IMR-90 (cell line): ENCODE measurements at regions not wholly inside any gene's neighbourhood (a gene's known extent, or its start where the extent isn't known, plus 50 kb on each side); places are given as distances from the start of the nearest gene placed in this dataset.

Experiments used
- ATAC-seq: fragments of 200-7000 bp; cut with Tn5 transposase; 2 replicates; pipeline ENCODE4 v1.9.1; 2020; ENCODE audit warnings: low read depth, mild to moderate bottlenecking, moderate library complexity
- BruUV-seq: library from RNA; stranded (reverse); fragments of 400-500 nt; replicated peaks from 2 replicates; lab custom pipeline; 2021; lab: Mats Ljungman, UMichigan
- CTCF ChIA-PET: fragments of 300-600 bp; formaldehyde crosslinking; extraction: SDS; loops from one replicate; lab custom pipeline; 2021; ENCODE audit warnings: antibody characterized with exemption; lab: Yijun Ruan, JAX
- POLR2A ChIA-PET: fragments of 300-600 bp; sonication (Branson Sonifier 250); formaldehyde crosslinking; loops from one replicate; lab custom pipeline; 2022; ENCODE audit warnings: antibody characterized with exemption; ENCODE audit not compliant: unreplicated experiment; lab: Charles Lee
- DNase-seq: peaks from one replicate; pipeline ENCODE4 v3.0.0; 2013
- H2AFZ ChIP-seq: replicated peaks from 2 replicates; pipeline ENCODE3; 2013; ENCODE audit warnings: low read length, mild to moderate bottlenecking; ENCODE audit not compliant: poor library complexity
- H2AK5ac ChIP-seq: 2 replicates; pipeline ENCODE4 v1.6.1; 2013; ENCODE audit warnings: low read depth, low read length, inconsistent platforms
- H2AK9ac ChIP-seq: replicated peaks from 2 replicates; pipeline ENCODE3; 2013; ENCODE audit warnings: mild to moderate bottlenecking, low read depth, low read length, moderate library complexity; ENCODE audit not compliant: poor library complexity
- H2BK120ac ChIP-seq: 2 replicates; pipeline ENCODE4 v1.6.1; 2013; ENCODE audit warnings: low read depth, low read length, inconsistent platforms
- H2BK15ac ChIP-seq: 3 replicates; pipeline ENCODE4 v1.6.1; 2013; ENCODE audit warnings: low read depth, low read length, inconsistent platforms
- H2BK20ac ChIP-seq: 2 replicates; pipeline ENCODE4 v1.6.1; 2013; ENCODE audit warnings: low read depth, mild to moderate bottlenecking, inconsistent platforms, low read length, moderate library complexity
- H2BK5ac ChIP-seq: 2 replicates; pipeline ENCODE4 v1.6.1; 2013; ENCODE audit warnings: mild to moderate bottlenecking, low read depth, low read length, inconsistent platforms; ENCODE audit not compliant: poor library complexity, severe bottlenecking
- H3K14ac ChIP-seq: replicated peaks from 2 replicates; pipeline ENCODE4 v1.6.1; 2013; ENCODE audit warnings: low read depth, low read length, inconsistent platforms
- H3K18ac ChIP-seq: 2 replicates; pipeline ENCODE4 v1.6.1; 2013; ENCODE audit warnings: low read depth, low read length, control low read depth
- H3K23ac ChIP-seq: 2 replicates; pipeline ENCODE4 v1.6.1; 2013; ENCODE audit warnings: low read depth, low read length, inconsistent platforms
- H3K27ac ChIP-seq: 2 replicates; pipeline ENCODE4 v1.5.1; 2013; ENCODE audit warnings: mild to moderate bottlenecking, control low read depth, low read length; ENCODE audit not compliant: insufficient read depth
- H3K27me3 ChIP-seq: 2 replicates; pipeline ENCODE4 v1.6.1; 2013; ENCODE audit warnings: low read length; ENCODE audit not compliant: control insufficient read depth, insufficient read depth
- H3K36me3 ChIP-seq: 2 replicates; pipeline ENCODE4 v1.6.1; 2013; ENCODE audit warnings: low read length, mixed read lengths; ENCODE audit not compliant: control insufficient read depth, insufficient read depth
- H3K4ac ChIP-seq: 2 replicates; pipeline ENCODE4 v1.6.1; 2013; ENCODE audit warnings: low read depth, low read length, inconsistent platforms
- H3K4me1 ChIP-seq: 2 replicates; pipeline ENCODE4 v1.6.1; 2013; ENCODE audit warnings: low read length, mixed read lengths; ENCODE audit not compliant: control insufficient read depth, insufficient read depth
- H3K4me2 ChIP-seq: 2 replicates; pipeline ENCODE4 v1.6.1; 2013; ENCODE audit warnings: low read depth, mild to moderate bottlenecking, control low read depth, low read length, moderate library complexity
- H3K4me3 ChIP-seq: 2 replicates; pipeline ENCODE4 v1.5.1; 2013; ENCODE audit warnings: low read depth, mild to moderate bottlenecking, control low read depth, low read length, moderate library complexity; ENCODE audit not compliant: insufficient read depth
- H3K56ac ChIP-seq: 2 replicates; pipeline ENCODE4 v1.6.1; 2013; ENCODE audit warnings: low read length, inconsistent platforms; ENCODE audit not compliant: insufficient read depth; ENCODE audit errors: extremely low read depth
- H3K79me1 ChIP-seq, 2 experiments: 2 replicates each; pipeline ENCODE4 v1.6.1; 2013; ENCODE audit warnings: low read length in 2 of 2, inconsistent platforms in 1 of 2, low read depth in 1 of 2
- H3K9ac ChIP-seq: 2 replicates; pipeline ENCODE4 v1.6.1; 2013; ENCODE audit warnings: low read depth, low read length, control low read depth
- H3K9me1 ChIP-seq: 2 replicates; pipeline ENCODE4 v1.6.1; 2013; ENCODE audit warnings: low read length, inconsistent platforms; ENCODE audit not compliant: insufficient read depth
- H3K9me3 ChIP-seq: 2 replicates; pipeline ENCODE4 v1.6.1; 2013; ENCODE audit warnings: low read length; ENCODE audit not compliant: control insufficient read depth, insufficient read depth
- H4K20me1 ChIP-seq: 2 replicates; pipeline ENCODE4 v1.6.1; 2013; ENCODE audit warnings: low read length, inconsistent platforms; ENCODE audit not compliant: insufficient read depth
- H4K5ac ChIP-seq: 2 replicates; pipeline ENCODE4 v1.6.1; 2013; ENCODE audit warnings: mild to moderate bottlenecking, low read depth, low read length, control low read depth
- H4K8ac ChIP-seq, 2 experiments: 2 replicates each; pipeline ENCODE4 v1.6.1; 2013; ENCODE audit warnings: low read depth in 2 of 2, low read length in 2 of 2, control low read depth in 1 of 2, inconsistent platforms in 1 of 2
- H4K91ac ChIP-seq: 2 replicates; pipeline ENCODE4 v1.6.1; 2013; ENCODE audit warnings: low read depth, low read length, inconsistent platforms; ENCODE audit not compliant: insufficient read depth
- BHLHE40 ChIP-seq: fragments of 150-350 bp; IDR thresholded peaks from 2 replicates; pipeline ENCODE4 v1.6.1; 2016; ENCODE audit warnings: mild to moderate bottlenecking, low read depth, low read length
- MAFK ChIP-seq: IDR thresholded peaks from 2 replicates; pipeline ENCODE4 v1.6.1; 2012; ENCODE audit warnings: low read depth, low read length, improper control_type of control experiment
- dilution Hi-C: fragments of 300-500 bp; cut with HindIII; formaldehyde crosslinking; loops from one replicate; pipeline ENCODE4 v1.14.3; 2018; ENCODE audit warnings: low sequenced_read_pairs; ENCODE audit not compliant: unreplicated experiment
- in situ Hi-C: fragments of 300-500 bp; cut with MboI; formaldehyde crosslinking; loops from 3 replicates; pipeline ENCODE4 v1.14.3; 2019; ENCODE audit warnings: low sequenced_read_pairs, inconsistent platforms, mixed read lengths
- intact Hi-C: fragments of 100-400 bp; cut with micrococcal nuclease; formaldehyde crosslinking; loops from 2 replicates; pipeline ENCODE4 v1.10.0; 2022

- H2BK120ac ChIP-seq: no peak overlapping the region
- H3K9me3 ChIP-seq: peaks cover 19% of the 10 kb centered on the region
- dilution Hi-C loops (no loop called here), in situ Hi-C loops (no loop called here), intact Hi-C loops (no loop called here)
- H4K20me1 ChIP-seq: no peaks in the 10 kb centered on the region
- ChIA-PET POLR2A (no interaction called here), CTCF (no interaction called here)
- H3K18ac ChIP-seq: no peak overlapping the region
- H3K14ac ChIP-seq: no peak overlapping the region
- H2AK9ac ChIP-seq: no peak overlapping the region
- H4K5ac ChIP-seq: no peak overlapping the region
- H4K8ac ChIP-seq: no peak overlapping the region
- no peak overlapping the region for H3K4ac ChIP-seq
- H3K9me1 ChIP-seq: no peaks in the 10 kb centered on the region
- H2BK5ac ChIP-seq: no peak overlapping the region
- H3K9ac ChIP-seq: no peak overlapping the region
- no peak overlapping the region for H2AFZ ChIP-seq
- ATAC-seq (no peak), DNase-seq (no peak)
- H2BK20ac ChIP-seq: no peak overlapping the region
- peaks cover 1% of the 10 kb centered on the region; the same call in 1 of the 2 replicates for H3K4me1 ChIP-seq
- H3K79me1 ChIP-seq: no peaks in the 10 kb centered on the region
- TF ChIP-seq BHLHE40: no peak
- TF ChIP-seq MAFK: 0 out of 2 replicates have a peak, but pooled peaks have one; percentile 16
- no peaks in the 10 kb centered on the region for H3K36me3 ChIP-seq
- H2AK5ac ChIP-seq: no peak overlapping the region
- H3K4me3 ChIP-seq: no peak overlapping the region
- no peak overlapping the region for H3K23ac ChIP-seq
- no peaks in the 10 kb centered on the region for H3K27me3 ChIP-seq
- no peak overlapping the region for H3K56ac ChIP-seq
- H2BK15ac ChIP-seq: no peak overlapping the region
- H4K91ac ChIP-seq: no peak overlapping the region
- H3K27ac ChIP-seq: no peak overlapping the region
- H3K4me2 ChIP-seq: no peak overlapping the region
- no TSS peak for BruUV-seq
Measured at GRCh38 chr2:228543117-228543516, 361.6 kb upstream of the SPHKAP start.
